Neural crest cell (in vitro differentiated cells): ENCODE measurements at regions not wholly inside any gene's neighbourhood (a gene's known extent, or its start where the extent isn't known, plus 50 kb on each side); places are given as distances from the start of the nearest gene placed in this dataset.

Source experiments
- DNase-seq: peaks from one replicate; pipeline ENCODE4 v3.0.0; 2021; ENCODE audit warnings: low read depth, mixed read lengths, low spot score
- H3K27ac Mint-ChIP-seq: one replicate; pipeline ENCODE4 v1.8.0; 2021; ENCODE audit warnings: mild to moderate bottlenecking, mixed read lengths; ENCODE audit not compliant: unreplicated experiment
- H3K27me3 Mint-ChIP-seq: 2 replicates; pipeline ENCODE4 v1.8.0; 2021; ENCODE audit warnings: low read depth, mild to moderate bottlenecking, mixed read lengths
- H3K36me3 Mint-ChIP-seq: 2 replicates; pipeline ENCODE4 v1.8.0; 2021; ENCODE audit warnings: low read depth, mild to moderate bottlenecking, mixed read lengths
- H3K4me1 Mint-ChIP-seq: 2 replicates; pipeline ENCODE4 v1.8.0; 2021; ENCODE audit warnings: mixed read lengths
- H3K4me3 Mint-ChIP-seq: one replicate; pipeline ENCODE4 v1.8.0; 2021; ENCODE audit warnings: mild to moderate bottlenecking, mixed read lengths
- H3K9me3 Mint-ChIP-seq: 2 replicates; pipeline ENCODE4 v1.8.0; 2021; ENCODE audit warnings: mixed read lengths
- TF ChIP-seq, protein P1 (sequence below): fragments of 200-600 bp; sonication (generic); conservative IDR thresholded peaks from 2 replicates; pipeline ENCODE4 v1.5.0; 2021; ENCODE audit warnings: antibody characterized with exemption, mild to moderate bottlenecking

DNA sequence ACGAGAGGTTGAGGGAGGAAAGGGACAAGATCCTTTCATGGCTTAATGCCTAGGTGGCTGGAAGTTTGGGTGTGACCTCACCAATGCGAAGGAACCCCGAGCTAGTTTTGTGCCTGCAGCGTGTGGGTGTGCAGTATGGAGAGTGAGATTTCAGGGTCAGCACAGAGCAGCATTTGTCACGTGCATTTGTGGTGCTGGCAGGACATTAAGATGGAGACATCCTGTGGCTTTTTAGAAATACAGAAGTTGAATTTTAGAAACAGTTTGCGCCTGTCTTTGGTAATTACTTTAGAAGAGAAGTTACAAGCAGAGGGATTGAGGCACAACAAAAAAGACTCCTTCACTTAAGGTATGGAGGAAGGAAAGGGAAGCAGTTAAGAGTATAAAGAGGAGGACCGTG lies 258.2 kb upstream of the THUMPD2 start:
- no peaks in the 10 kb centered on the region for H3K4me1 Mint-ChIP-seq

DNA sequence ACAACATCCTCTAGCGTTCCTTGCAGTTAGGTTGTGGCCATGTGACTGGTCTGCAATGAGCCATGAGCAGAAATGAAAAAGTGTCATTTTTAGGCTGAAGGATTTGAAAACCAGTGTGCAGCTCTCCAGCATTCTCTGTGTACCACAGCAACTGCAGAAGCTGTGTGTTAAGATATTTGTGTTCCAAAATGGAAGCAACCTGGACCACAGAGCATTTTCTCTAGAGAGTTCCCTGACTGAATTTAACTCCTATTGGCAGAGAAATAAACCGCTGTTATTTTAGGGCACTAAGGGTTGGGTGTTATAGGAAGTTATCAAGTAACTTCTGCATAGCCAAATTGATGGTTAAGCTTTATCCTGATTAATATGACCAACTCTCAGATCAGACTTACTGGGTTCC lies 257.2 kb upstream of the THUMPD2 start:
- TF ChIP-seq, protein P1, sequence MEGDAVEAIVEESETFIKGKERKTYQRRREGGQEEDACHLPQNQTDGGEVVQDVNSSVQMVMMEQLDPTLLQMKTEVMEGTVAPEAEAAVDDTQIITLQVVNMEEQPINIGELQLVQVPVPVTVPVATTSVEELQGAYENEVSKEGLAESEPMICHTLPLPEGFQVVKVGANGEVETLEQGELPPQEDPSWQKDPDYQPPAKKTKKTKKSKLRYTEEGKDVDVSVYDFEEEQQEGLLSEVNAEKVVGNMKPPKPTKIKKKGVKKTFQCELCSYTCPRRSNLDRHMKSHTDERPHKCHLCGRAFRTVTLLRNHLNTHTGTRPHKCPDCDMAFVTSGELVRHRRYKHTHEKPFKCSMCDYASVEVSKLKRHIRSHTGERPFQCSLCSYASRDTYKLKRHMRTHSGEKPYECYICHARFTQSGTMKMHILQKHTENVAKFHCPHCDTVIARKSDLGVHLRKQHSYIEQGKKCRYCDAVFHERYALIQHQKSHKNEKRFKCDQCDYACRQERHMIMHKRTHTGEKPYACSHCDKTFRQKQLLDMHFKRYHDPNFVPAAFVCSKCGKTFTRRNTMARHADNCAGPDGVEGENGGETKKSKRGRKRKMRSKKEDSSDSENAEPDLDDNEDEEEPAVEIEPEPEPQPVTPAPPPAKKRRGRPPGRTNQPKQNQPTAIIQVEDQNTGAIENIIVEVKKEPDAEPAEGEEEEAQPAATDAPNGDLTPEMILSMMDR, result no peak
- peaks cover 4% of the 10 kb centered on the region for H3K9me3 Mint-ChIP-seq
- no peak for DNase-seq
- no peak overlapping the region for H3K4me3 Mint-ChIP-seq
- H3K27me3 Mint-ChIP-seq, result no peaks in the 10 kb centered on the region
- no peak overlapping the region for H3K27ac Mint-ChIP-seq
- no peaks in the 10 kb centered on the region for H3K4me1 Mint-ChIP-seq
- H3K36me3 Mint-ChIP-seq, result no peaks in the 10 kb centered on the region

More for the DNA sequence above, 258.2 kb upstream of the THUMPD2 start:
- H3K27ac Mint-ChIP-seq, result no peak overlapping the region
- H3K9me3 Mint-ChIP-seq, result peaks cover 4% of the 10 kb centered on the region
- H3K27me3 Mint-ChIP-seq, result no peaks in the 10 kb centered on the region
- no peaks in the 10 kb centered on the region for H3K36me3 Mint-ChIP-seq
- TF ChIP-seq, protein P1, result no peak
- no peak for DNase-seq
- no peak overlapping the region for H3K4me3 Mint-ChIP-seq

DNA sequence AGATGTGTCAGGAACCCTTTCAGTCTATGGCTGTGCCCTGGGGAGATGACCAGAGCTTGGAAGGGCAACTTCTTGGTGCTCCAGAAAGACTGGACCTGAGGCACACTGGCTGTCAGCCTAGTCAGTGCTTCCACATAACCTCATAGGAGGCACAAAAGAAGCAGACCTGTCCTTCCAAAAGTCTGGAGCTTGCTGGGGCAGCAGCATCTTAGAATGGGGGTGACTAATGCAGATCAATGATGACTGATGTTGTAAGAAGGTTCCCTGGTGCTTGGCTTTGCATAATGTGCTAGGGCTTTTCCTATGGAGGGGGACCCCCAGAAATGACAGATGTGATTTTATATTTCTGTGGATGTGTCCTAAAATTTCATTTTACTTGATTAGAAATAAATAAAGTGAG lies 255.7 kb upstream of the THUMPD2 start:
- no peak for DNase-seq
- H3K4me3 Mint-ChIP-seq, result no peak overlapping the region
- TF ChIP-seq, protein P1, result no peak
- peaks cover 4% of the 10 kb centered on the region for H3K9me3 Mint-ChIP-seq
- H3K4me1 Mint-ChIP-seq, result no peaks in the 10 kb centered on the region
- no peak overlapping the region for H3K27ac Mint-ChIP-seq
- no peaks in the 10 kb centered on the region for H3K36me3 Mint-ChIP-seq
- no peaks in the 10 kb centered on the region for H3K27me3 Mint-ChIP-seq

DNA sequence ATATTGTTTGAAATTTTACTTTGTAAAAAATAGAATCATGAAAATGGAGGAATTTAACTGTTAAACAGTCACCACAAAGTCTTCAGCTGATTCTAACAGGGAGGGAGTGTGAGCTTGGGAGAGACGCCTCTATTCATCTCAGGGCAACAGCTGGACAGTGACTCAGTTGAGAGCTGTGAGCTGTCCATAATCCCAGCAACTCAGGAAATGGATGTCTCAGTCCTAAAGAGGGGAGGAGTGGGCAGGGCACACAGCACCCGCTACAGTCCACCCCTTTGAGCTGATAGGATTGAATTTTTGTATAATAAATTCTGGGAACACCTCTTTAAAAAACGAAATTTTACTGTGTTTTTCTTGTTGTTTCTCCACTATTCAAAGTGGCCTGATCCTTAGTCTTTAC lies 255.1 kb upstream of the THUMPD2 start:
- peaks cover 3% of the 10 kb centered on the region for H3K27me3 Mint-ChIP-seq

DNA sequence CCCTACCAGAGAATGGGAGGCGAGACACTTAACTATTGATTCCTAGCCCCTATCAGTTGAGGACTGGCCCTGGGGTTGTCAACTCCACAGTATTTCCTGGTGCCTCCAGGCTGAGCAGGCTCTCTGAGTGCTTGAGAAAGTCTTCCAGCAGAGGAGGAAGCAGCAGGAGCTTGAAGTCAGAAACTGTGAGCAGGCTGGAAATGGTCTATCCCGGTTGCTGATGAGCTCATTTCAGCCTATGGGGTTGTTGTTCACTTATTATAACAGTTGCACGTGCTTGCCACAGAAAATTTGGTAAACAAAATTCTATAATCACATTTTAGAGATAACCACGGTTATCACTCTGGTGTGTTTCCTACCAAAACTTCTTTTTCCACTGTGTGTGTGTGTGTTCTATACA lies 254.7 kb upstream of the THUMPD2 start:
- peaks cover 5% of the 10 kb centered on the region for H3K27me3 Mint-ChIP-seq
- TF ChIP-seq, protein P1, result no peak
- peaks cover 4% of the 10 kb centered on the region for H3K9me3 Mint-ChIP-seq
- H3K4me1 Mint-ChIP-seq, result no peaks in the 10 kb centered on the region
- DNase-seq, result no peak
- no peaks in the 10 kb centered on the region for H3K36me3 Mint-ChIP-seq
- no peak overlapping the region for H3K27ac Mint-ChIP-seq
- H3K4me3 Mint-ChIP-seq, result no peak overlapping the region

More for the DNA sequence above, 255.1 kb upstream of the THUMPD2 start:
- DNase-seq, result no peak
- Mint-ChIP-seq H3K9me3 (peaks cover 4% of the 10 kb centered on the region), H3K36me3 (no peaks in the 10 kb centered on the region), H3K4me1 (no peaks in the 10 kb centered on the region), H3K27ac (no peak overlapping the region), H3K4me3 (no peak overlapping the region)
- TF ChIP-seq, protein P1, result no peak
